HG03025 (cell line): ENCODE measurements at regions not wholly inside any gene's neighbourhood (a gene's known extent, or its start where the extent isn't known, plus 50 kb on each side); places are given as distances from the start of the nearest gene placed in this dataset.
"Not testable (repeated sequence)": the region's sequence is repeated elsewhere in the genome, so short reads cannot be mapped to it uniquely, and the experiment has no call there.

Source experiments
- ATAC-seq: cut with Tn5 transposase; IDR thresholded peaks from one replicate; pipeline ENCODE4 v1.9.1; 2021; ENCODE audit warnings: mild to moderate bottlenecking, moderate library complexity; ENCODE audit not compliant: unreplicated experiment, low FRiP score

GRCh38 chr21:15932726-15933125 is 202.9 kb downstream of the USP25 start:
- no peak for ATAC-seq

- no peak for ATAC-seq
These were observed 205.7 kb downstream of the USP25 start for GRCh38 chr21:15935530-15935929.

- ATAC-seq, result no peak
These were observed 213.4 kb downstream of the USP25 start for GRCh38 chr21:15943009-15943666.

- ATAC-seq, result no peak
These were observed 217.9 kb downstream of the USP25 start for GRCh38 chr21:15947677-15948076.

GRCh38 chr21:15953551-15954116 is 223.9 kb downstream of the USP25 start:
- ATAC-seq, result no peak

GRCh38 chr21:15964236-15964855 is 234.6 kb downstream of the USP25 start:
- no peak for ATAC-seq

- no peak for ATAC-seq
These were observed 236.4 kb downstream of the USP25 start for GRCh38 chr21:15966231-15966630.

- no peak for ATAC-seq
These were observed 236.9 kb downstream of the USP25 start for GRCh38 chr21:15966651-15967050.

- ATAC-seq, result no peak
These were observed 237.9 kb downstream of the USP25 start for GRCh38 chr21:15967661-15968060.

GRCh38 chr21:15968776-15969310 is 239.1 kb downstream of the USP25 start:
- no peak for ATAC-seq

GRCh38 chr21:15976807-15977206 is 247.0 kb downstream of the USP25 start:
- ATAC-seq, result no peak

- ATAC-seq, result no peak
These were observed 248.5 kb downstream of the USP25 start for GRCh38 chr21:15978215-15978738.

- not testable (repeated sequence) for ATAC-seq
These were observed 249.7 kb downstream of the USP25 start for GRCh38 chr21:15979493-15979892.

- no peak for ATAC-seq
These were observed 256.5 kb downstream of the USP25 start for GRCh38 chr21:15986277-15986676.

- ATAC-seq, result no peak
These were observed 262.4 kb downstream of the USP25 start for GRCh38 chr21:15992171-15992570.

GRCh38 chr21:15993951-15994350 is 264.2 kb downstream of the USP25 start:
- no peak for ATAC-seq

GRCh38 chr21:15999741-16000140 is 270.0 kb downstream of the USP25 start:
- ATAC-seq, result no peak

- ATAC-seq, result no peak
These were observed 273.2 kb downstream of the USP25 start for GRCh38 chr21:16002874-16003466.

GRCh38 chr21:16004086-16004485 is 274.3 kb downstream of the USP25 start:
- no peak for ATAC-seq

GRCh38 chr21:16004523-16004922 is 274.7 kb downstream of the USP25 start:
- ATAC-seq, result no peak

- no peak for ATAC-seq
These were observed 276.2 kb downstream of the USP25 start for GRCh38 chr21:16005996-16006395.
